Loucy (cell line): ENCODE measurements at regions not wholly inside any gene's neighbourhood (a gene's known extent, or its start where the extent isn't known, plus 50 kb on each side); places are given as distances from the start of the nearest gene placed in this dataset.

Experiments used
- H2AFZ ChIP-seq: fragments of 200-600 bp; sonication (generic); 2 replicates; pipeline ENCODE4 v1.6.0; 2016; ENCODE audit warnings: antibody characterized with exemption, mild to moderate bottlenecking, low read length, moderate library complexity
- H3F3A ChIP-seq: fragments of 200-600 bp; 2 replicates; pipeline ENCODE4 v1.6.0; 2016; ENCODE audit warnings: antibody characterized with exemption, low read depth, mild to moderate bottlenecking
- H3K27me3 ChIP-seq: fragments of 200-600 bp; sonication (generic); 2 replicates; pipeline ENCODE4 v1.6.1; 2014; ENCODE audit warnings: low read length, mild to moderate bottlenecking; ENCODE audit not compliant: insufficient read depth, poor library complexity, severe bottlenecking
- H3K36me3 ChIP-seq: fragments of 200-600 bp; sonication (generic); 2 replicates; pipeline ENCODE4 v1.6.1; 2016; ENCODE audit warnings: low read length; ENCODE audit not compliant: insufficient read depth
- H3K4me1 ChIP-seq: fragments of 200-600 bp; sonication (generic); 2 replicates; pipeline ENCODE4 v1.5.1; 2014; ENCODE audit warnings: low read length, mild to moderate bottlenecking; ENCODE audit not compliant: insufficient read depth, poor library complexity, severe bottlenecking
- H3K4me2 ChIP-seq: fragments of 200-600 bp; sonication (generic); 2 replicates; pipeline ENCODE4 v1.6.0; 2014; ENCODE audit warnings: antibody characterized with exemption, low read length, low read depth, mild to moderate bottlenecking; ENCODE audit not compliant: poor library complexity, severe bottlenecking
- H3K4me3 ChIP-seq: fragments of 200-600 bp; sonication (generic); 2 replicates; pipeline ENCODE4 v1.5.1; 2014; ENCODE audit warnings: low read length, mild to moderate bottlenecking, mixed read lengths; ENCODE audit not compliant: poor library complexity, severe bottlenecking
- H3K79me2 ChIP-seq: fragments of 200-600 bp; sonication (generic); 2 replicates; pipeline ENCODE4 v1.6.1; 2014; ENCODE audit warnings: low read length; ENCODE audit not compliant: insufficient read depth
- H3K9ac ChIP-seq: fragments of 200-600 bp; sonication (generic); 2 replicates; pipeline ENCODE4 v1.6.0; 2014; ENCODE audit warnings: mild to moderate bottlenecking, low read depth, low read length, moderate library complexity; ENCODE audit not compliant: poor library complexity, severe bottlenecking
- H3K9me2 ChIP-seq: fragments of 200-600 bp; sonication (generic); replicated peaks from 2 replicates; pipeline ENCODE4 v1.6.1; 2016; ENCODE audit warnings: low read depth, low read length, mixed read lengths
- H3K9me3 ChIP-seq: fragments of 200-600 bp; sonication (generic); 2 replicates; pipeline ENCODE4 v1.6.1; 2014; ENCODE audit warnings: mild to moderate bottlenecking, antibody characterized with exemption, low read length, low read depth; ENCODE audit not compliant: insufficient read depth
- H4K20me1 ChIP-seq: fragments of 200-600 bp; sonication (generic); 2 replicates; pipeline ENCODE4 v1.6.0; 2014; ENCODE audit warnings: antibody characterized with exemption, low read length, mild to moderate bottlenecking; ENCODE audit not compliant: insufficient read depth, poor library complexity, severe bottlenecking
- EZH2phosphoT487 ChIP-seq: fragments of 200-600 bp; IDR thresholded peaks from 2 replicates; pipeline ENCODE4 v1.6.1; 2018; ENCODE audit warnings: antibody characterized with exemption, mild to moderate bottlenecking, moderate library complexity, borderline replicate concordance
- TF ChIP-seq, protein P1 (sequence below): fragments of 200-600 bp; sonication (generic); conservative IDR thresholded peaks from 2 replicates; pipeline ENCODE4 v1.5.1; 2014; ENCODE audit warnings: mild to moderate bottlenecking, antibody characterized with exemption, low read length

DNA sequence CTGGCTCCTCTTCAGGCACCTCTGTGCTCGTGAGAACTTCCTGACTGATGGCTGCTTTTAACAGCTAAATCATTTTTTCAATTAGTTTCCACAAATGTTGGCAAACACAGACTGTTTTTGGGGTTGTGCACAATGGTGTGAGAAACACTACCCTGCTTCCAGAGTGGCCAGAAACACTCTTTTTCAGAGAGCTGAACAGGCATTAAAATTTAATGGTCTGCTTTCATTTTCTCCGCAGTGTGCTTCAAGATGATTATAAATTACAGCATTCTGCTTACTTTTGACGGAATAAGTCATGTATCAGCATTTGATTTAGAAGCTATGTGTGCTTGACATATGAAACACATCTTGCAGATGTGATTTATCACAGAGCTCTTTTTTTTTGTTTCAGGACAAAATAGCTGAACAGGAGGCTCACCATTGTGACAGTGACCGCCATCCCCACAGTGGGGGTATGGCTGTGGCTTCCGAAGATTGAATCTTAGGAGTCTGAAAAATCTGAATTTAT, 454.5 kb upstream of the ZNF608 start:
- Histone ChIP-seq H3K27me3 (no peaks in the 10 kb centered on the region), H3K9me2 (no peaks in the 10 kb centered on the region), H3K9ac (no peak overlapping the region), H3K4me1 (peaks cover 16% of the 10 kb centered on the region), H4K20me1 (no peaks in the 10 kb centered on the region), H3F3A (no peaks in the 10 kb centered on the region), H3K36me3 (no peaks in the 10 kb centered on the region), H3K9me3 (no peaks in the 10 kb centered on the region), H3K4me3 (no peak overlapping the region), H3K79me2 (no peaks in the 10 kb centered on the region), H3K4me2 (no peak overlapping the region), H2AFZ (no peak overlapping the region)
- TF ChIP-seq EZH2phosphoT487 = no peak
- TF ChIP-seq, protein P1, sequence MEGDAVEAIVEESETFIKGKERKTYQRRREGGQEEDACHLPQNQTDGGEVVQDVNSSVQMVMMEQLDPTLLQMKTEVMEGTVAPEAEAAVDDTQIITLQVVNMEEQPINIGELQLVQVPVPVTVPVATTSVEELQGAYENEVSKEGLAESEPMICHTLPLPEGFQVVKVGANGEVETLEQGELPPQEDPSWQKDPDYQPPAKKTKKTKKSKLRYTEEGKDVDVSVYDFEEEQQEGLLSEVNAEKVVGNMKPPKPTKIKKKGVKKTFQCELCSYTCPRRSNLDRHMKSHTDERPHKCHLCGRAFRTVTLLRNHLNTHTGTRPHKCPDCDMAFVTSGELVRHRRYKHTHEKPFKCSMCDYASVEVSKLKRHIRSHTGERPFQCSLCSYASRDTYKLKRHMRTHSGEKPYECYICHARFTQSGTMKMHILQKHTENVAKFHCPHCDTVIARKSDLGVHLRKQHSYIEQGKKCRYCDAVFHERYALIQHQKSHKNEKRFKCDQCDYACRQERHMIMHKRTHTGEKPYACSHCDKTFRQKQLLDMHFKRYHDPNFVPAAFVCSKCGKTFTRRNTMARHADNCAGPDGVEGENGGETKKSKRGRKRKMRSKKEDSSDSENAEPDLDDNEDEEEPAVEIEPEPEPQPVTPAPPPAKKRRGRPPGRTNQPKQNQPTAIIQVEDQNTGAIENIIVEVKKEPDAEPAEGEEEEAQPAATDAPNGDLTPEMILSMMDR = no peak

DNA sequence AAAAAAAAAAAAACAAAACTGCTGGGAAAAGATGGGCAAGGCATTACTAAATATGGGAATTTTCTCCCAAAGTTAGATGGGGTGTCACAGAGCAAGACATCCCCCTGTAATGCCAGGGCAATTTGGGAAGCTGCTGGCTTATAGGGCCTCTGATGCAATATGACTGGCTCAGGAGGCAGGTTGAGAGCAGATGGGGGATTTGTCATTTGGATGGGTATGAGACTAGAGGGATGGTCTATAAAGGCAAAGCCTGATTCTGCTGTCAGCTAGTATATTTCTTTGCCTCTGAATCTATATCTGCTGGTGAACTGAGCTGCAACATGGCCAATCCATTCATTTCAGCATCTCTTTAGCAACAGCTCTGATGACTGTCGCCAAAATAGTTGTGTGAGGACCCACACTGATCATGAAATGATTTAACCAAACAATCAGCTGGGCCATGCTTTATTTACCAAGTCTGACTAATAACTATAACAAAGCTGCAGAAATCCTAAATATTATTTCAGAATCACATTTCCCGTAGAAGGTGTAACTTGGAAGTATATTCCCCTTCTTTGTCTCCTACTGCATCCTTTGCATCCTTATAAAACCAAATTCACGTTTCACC, 455.1 kb upstream of the ZNF608 start:
- TF ChIP-seq, protein P1 = no peak
- TF ChIP-seq EZH2phosphoT487 = no peak
- H3K79me2 ChIP-seq = no peaks in the 10 kb centered on the region
- no peaks in the 10 kb centered on the region for H3K27me3 ChIP-seq
- no peak overlapping the region for H3K4me3 ChIP-seq
- H3K9me3 ChIP-seq = no peaks in the 10 kb centered on the region
- no peaks in the 10 kb centered on the region for H3K36me3 ChIP-seq
- no peak overlapping the region for H2AFZ ChIP-seq
- no peak overlapping the region for H3K4me2 ChIP-seq
- H4K20me1 ChIP-seq = no peaks in the 10 kb centered on the region
- H3K9ac ChIP-seq = no peak overlapping the region
- H3F3A ChIP-seq = no peaks in the 10 kb centered on the region
- H3K4me1 ChIP-seq = peaks cover 22% of the 10 kb centered on the region
- H3K9me2 ChIP-seq = no peaks in the 10 kb centered on the region

DNA sequence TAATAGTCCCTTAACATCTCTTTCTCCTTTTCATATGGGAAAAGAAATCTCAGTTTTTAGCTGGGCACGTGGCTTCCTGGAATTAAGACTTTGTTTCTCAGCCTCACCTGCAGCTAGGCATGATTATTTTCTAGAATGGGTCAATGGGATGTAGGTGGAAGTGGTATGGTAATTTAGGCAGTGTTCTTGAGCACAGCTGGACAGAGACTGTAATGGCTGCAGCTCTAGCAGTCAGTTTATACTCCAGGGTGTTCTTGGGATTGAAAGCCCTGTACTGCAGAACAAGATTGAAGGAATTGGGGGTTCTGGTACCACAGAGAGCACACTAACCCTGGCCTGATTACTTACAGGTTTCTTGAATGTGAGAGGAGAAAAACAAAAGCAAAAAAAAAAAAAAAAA, 455.9 kb upstream of the ZNF608 start:
- no peak for TF ChIP-seq EZH2phosphoT487
- TF ChIP-seq, protein P1 = no peak
- no peak overlapping the region for H3K9ac ChIP-seq

More for the DNA sequence above, 455.9 kb upstream of the ZNF608 start:
- Histone ChIP-seq H3K79me2 (no peaks in the 10 kb centered on the region), H3K36me3 (no peaks in the 10 kb centered on the region), H4K20me1 (no peaks in the 10 kb centered on the region), H3F3A (no peaks in the 10 kb centered on the region), H3K27me3 (no peaks in the 10 kb centered on the region), H3K9me3 (no peaks in the 10 kb centered on the region), H3K4me1 (peaks cover 22% of the 10 kb centered on the region), H3K4me3 (no peak overlapping the region), H3K9me2 (no peaks in the 10 kb centered on the region), H3K4me2 (no peak overlapping the region), H2AFZ (no peak overlapping the region)
